ENCODE measurements at regions not wholly inside any gene's neighbourhood (a gene's known extent, or its start where the extent isn't known, plus 50 kb on each side); places are given as distances from the start of the nearest gene placed in this dataset.

DNA sequence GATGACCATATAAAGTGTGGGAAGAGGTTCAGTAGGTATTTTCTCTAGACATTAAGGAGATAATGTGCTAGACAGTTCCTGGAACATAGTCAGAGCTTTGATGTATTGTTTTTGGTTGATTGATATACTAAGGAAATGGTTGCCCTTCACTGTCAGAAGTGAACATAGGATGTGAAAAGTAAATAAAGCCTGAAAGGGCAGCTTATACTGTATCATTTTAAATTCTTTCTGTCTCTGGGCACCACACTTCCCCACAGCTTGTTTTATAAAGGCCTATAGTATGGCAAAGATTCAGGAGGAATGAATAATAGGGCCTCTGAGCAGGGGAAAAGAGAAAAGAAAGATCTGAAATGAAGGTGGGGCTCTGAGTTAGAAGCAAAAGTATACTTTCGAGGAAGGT, 72.7 kb upstream of the ITPRID2 start:
- no peak for DNase-seq (ENCODE audit: low spot score)
- intact Hi-C loops (cut with DNase I): no loop called here

DNA sequence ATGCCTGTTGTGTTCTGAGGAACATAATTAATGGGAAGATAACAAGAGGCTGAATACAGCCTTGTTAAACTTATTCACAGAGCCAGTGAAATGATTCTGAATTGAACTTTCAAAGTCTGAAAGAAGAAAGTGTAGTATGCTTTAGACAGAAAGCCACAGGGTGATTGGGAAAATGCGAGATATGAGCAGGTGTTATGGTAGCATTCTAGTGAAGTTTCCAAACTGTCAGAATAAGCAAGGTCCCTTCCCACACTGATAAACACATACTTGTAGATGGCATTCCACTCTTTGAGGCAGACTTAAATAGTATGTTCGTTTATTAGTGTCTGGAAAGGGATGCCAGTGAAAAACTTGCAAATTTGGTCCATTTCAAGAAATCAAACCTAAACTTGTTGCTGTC, 70.5 kb upstream of the ITPRID2 start:
- no peak for DNase-seq (ENCODE audit: low spot score)
- intact Hi-C loops (cut with DNase I): no loop called here

DNA sequence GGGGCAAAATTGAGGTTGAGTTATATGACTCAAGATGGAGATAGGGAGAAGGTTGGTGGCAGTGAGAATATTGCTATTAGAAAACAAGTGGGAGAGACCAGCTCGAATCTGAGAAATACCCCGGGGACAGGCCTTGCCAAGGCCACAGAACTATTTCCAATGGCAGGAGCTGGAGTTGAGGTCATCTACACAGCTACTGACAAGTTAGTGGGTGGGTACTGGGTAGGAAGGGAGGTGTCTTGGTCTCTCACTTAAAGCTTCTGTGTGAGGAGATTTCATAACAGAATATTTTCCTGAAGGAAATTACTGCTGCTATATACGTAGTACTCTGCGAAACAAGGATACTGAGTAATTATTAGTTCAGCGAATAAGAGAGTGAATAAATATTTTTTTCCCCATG, 69.4 kb upstream of the ITPRID2 start:
- intact Hi-C loops (cut with DNase I): no loop called here
- no peak for DNase-seq (ENCODE audit: low spot score)

DNA sequence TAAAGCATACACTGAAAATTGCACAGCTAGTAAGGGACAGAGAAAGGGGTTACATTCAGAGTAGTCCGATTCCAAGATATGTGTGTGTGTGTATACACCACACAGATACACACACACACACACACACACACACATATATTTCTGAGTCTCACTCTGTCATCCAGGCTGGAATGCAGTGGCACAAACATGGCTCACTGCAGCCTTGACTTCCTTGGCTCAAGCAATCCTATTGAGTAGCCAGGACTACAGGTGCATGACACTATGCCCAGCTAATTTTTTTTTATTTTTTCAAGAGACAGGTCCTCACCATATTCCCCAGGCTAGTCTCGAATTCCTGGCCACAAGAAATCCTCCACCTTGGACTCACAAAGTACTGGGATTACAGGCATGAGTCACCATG, 68.1 kb upstream of the ITPRID2 start:
- intact Hi-C loops (cut with DNase I): no loop called here

DNA sequence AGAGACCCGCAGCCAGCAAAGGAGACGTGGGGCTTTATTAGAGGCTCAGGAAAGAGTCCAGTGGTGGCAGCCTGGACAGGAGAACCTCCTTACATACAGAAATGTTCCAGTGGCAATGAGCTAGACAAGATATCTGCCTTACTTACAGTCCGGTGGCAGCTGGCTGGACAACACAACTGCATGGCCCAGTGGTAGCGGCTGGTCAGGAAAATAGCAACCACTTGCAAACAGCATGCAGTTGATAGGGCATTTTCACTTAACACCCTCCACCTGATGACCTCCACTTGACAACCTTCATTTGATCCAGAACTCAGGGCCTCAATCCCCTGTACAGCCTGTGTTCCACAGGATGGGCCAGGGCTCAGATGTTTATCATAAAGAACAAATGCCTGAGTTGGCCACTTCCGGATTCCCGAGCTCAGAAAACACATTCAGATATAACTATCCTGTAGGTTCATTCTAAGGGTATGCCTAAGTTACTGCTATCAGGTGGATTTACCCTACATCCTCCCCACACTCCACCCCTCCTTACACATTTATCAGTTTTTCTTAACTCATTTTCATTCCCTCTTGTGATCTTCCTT, 63.3 kb upstream of the ITPRID2 start:
- no peak for DNase-seq (ENCODE audit: low spot score)
- intact Hi-C loops (cut with DNase I): no loop called here

More for the DNA sequence above, 68.1 kb upstream of the ITPRID2 start:
- DNase-seq (ENCODE audit: low spot score): no peak

DNA sequence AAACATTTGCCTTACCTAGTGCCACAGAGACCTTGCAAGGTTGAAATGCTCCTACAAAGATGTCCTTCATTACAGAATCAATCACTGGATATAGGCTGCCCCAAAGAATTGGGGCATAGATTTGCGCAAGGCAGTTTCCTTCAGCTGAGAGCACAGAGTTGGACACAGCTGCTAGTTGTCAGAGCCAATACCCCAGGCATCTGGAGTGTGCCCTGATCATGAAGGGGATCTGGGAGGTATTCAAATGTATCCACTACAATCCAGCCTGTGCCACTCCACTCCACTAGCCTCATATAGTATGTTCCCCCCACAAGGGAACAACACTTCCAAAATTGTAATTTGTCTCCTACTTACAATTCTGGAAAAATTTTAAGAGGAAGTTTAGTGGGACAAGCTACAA, 62.3 kb upstream of the ITPRID2 start:
- intact Hi-C loops (cut with DNase I): no loop called here
- DNase-seq (ENCODE audit: low spot score): no peak

DNA sequence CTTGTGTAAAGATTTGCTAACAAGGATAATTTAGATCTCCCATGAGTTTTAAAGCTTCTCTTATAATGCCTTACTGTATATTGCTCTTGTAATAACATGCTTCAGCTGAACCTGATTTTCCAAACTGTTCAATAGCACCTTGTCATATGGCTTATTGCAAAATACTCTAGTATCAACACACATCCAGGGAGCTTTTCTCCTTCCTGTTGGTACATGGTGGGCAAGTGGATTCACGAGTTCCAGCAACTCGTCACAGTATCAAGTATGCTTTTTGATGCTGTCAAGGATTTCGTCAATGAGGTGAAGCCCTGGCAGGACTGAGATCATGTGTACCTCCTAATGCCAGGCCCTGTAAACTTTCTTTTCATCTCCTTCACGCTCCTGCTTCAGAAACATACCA, 59.5 kb upstream of the ITPRID2 start:
- intact Hi-C loops (cut with DNase I): no loop called here
- no peak for DNase-seq (ENCODE audit: low spot score)

DNA sequence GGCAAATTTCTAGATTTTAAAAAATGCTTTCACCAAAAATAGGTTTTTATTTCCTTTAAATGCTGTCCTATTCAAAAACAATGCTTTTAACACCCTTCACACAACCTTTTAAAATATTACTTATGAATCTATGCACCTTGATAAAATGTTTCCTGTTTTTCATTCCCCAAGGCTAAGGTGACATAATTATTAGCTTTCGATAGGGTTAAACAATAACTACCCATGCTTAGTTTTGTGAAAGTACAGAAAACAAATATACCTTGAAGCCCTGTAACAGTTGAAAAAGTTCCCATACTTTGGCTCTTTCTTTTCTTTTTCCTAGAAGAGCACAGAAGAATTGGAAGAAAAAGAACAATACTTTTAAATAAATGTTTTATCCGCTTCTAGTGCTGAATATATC, 54.9 kb upstream of the ITPRID2 start:
- DNase-seq (ENCODE audit: low spot score): no peak
- intact Hi-C loops (cut with DNase I): no loop called here

DNA sequence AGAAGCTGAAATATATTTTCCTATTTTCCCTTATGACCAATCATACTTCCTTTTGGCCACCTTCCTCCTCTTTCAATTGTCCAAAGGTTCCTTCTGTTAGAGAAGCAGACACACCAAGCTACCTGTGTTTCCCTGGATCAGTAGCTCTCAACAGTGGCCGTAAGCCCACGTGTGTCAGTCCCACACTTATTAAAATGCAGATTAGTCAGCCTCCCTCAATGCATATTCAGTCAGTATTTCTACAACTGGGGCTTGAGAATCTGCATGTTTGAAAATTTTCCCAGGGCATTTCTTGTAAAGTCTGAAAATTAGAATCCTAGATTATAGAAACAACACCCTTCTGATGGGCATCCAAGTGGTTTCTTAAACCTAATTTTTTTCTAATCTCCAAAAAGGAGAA, 54.0 kb upstream of the ITPRID2 start:
- intact Hi-C loops (cut with DNase I): no loop called here

DNA sequence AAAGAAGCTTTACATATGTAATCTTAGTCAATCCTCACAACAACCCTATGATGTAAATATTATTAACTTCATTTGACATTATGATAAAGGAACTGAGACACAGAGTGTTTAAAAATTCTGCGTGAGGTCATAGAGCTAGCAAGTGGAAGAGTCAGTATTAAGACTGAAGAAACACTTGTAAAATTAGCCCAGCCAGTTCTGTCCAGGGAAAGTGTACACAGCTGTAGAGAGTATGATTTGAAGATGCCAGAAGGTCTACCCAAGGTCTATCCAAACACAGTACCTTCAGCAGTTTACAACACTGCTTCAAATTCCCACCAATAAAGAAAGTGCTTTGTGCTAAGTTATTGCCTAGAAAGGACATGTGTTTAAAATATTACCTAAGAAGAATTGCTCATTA, 51.7 kb upstream of the ITPRID2 start:
- DNase-seq (ENCODE audit: low spot score): no peak
- intact Hi-C loops (cut with DNase I): no loop called here

More for the DNA sequence above, 54.0 kb upstream of the ITPRID2 start:
- no peak for DNase-seq (ENCODE audit: low spot score)

DNA sequence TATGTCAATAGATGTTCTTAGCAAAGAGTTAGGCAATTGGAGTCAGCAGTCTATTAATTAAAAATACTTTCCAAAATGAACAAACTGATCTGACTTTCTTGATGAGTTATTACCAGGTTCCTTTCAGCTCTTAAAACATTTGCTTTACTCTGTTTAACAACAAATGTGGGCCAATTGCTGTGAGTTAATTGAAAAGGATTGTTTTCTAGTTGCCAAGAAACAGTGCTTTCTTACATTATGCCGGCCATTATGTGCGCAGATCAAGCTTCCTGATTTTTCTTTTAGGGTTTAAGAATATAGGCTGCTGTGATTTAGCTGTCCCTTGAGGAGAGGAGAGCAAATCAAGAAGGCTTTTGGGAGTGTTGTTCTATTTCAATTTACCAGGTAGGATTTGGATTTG, 50.5 kb upstream of the ITPRID2 start:
- DNase-seq (ENCODE audit: low spot score): no peak
- intact Hi-C loops (cut with DNase I): no loop called here

Measured in cardiac septum (tissue), 1 donor.